ENCODE measurements at regions not wholly inside any gene's neighbourhood (a gene's known extent, or its start where the extent isn't known, plus 50 kb on each side); places are given as distances from the start of the nearest gene placed in this dataset.

- no peaks in the 10 kb centered on the region for H3K4me1 ChIP-seq (ENCODE audit: insufficient read depth, low read length, severe bottlenecking)
- no peak overlapping the region for H3K9ac ChIP-seq (ENCODE audit: low read length)
- no peak overlapping the region for H3K4me3 ChIP-seq (ENCODE audit: low read depth, low read length, poor library complexity, severe bottlenecking)
- no peak overlapping the region for H3K4me2 ChIP-seq (ENCODE audit: low read length)
- no peak for TF ChIP-seq EZH2 (IDR thresholded peaks at IDR 0.05; ENCODE audit: borderline replicate concordance, low read length)
- TF ChIP-seq CTCF (IDR thresholded peaks at IDR 0.05; ENCODE audit: low read length) = no peak
- H3K79me2 ChIP-seq (ENCODE audit: insufficient read depth, low read length) = no peaks in the 10 kb centered on the region
- no peaks in the 10 kb centered on the region for H3F3A ChIP-seq (ENCODE audit: insufficient read depth, low read length)
- no peaks in the 10 kb centered on the region for H3K36me3 ChIP-seq (ENCODE audit: insufficient read depth, low read length)
- H2AFZ ChIP-seq (ENCODE audit: low read length) = no peak overlapping the region
- no peaks in the 10 kb centered on the region for H3K9me2 ChIP-seq (ENCODE audit: low read depth, low read length)
- H3K27ac ChIP-seq (ENCODE audit: low read depth, low read length, poor library complexity, severe bottlenecking) = no peak overlapping the region
- H3K27me3 ChIP-seq (ENCODE audit: insufficient read depth, low read length) = no peaks in the 10 kb centered on the region
- H3K9me3 ChIP-seq (ENCODE audit: low read length) = no peaks in the 10 kb centered on the region
- H4K20me1 ChIP-seq (ENCODE audit: insufficient read depth, low read length) = no peaks in the 10 kb centered on the region
Measured at GRCh38 chrX:45846328-45846727, 645.7 kb upstream of the DIPK2B start.

- Histone ChIP-seq H3K36me3 (ENCODE audit: insufficient read depth, low read length) (no peaks in the 10 kb centered on the region), H3K4me3 (ENCODE audit: low read depth, low read length, poor library complexity, severe bottlenecking) (no peak overlapping the region), H3F3A (ENCODE audit: insufficient read depth, low read length) (no peaks in the 10 kb centered on the region), H3K9me2 (ENCODE audit: low read depth, low read length) (no peaks in the 10 kb centered on the region), H3K27me3 (ENCODE audit: insufficient read depth, low read length) (no peaks in the 10 kb centered on the region), H3K4me1 (ENCODE audit: insufficient read depth, low read length, severe bottlenecking) (no peaks in the 10 kb centered on the region), H3K9me3 (ENCODE audit: low read length) (no peaks in the 10 kb centered on the region), H2AFZ (ENCODE audit: low read length) (no peak overlapping the region), H4K20me1 (ENCODE audit: insufficient read depth, low read length) (no peaks in the 10 kb centered on the region), H3K4me2 (ENCODE audit: low read length) (no peak overlapping the region), H3K9ac (ENCODE audit: low read length) (no peak overlapping the region), H3K79me2 (ENCODE audit: insufficient read depth, low read length) (no peaks in the 10 kb centered on the region), H3K27ac (ENCODE audit: low read depth, low read length, poor library complexity, severe bottlenecking) (no peak overlapping the region)
- no peak for TF ChIP-seq CTCF (IDR thresholded peaks at IDR 0.05; ENCODE audit: low read length)
- no peak for TF ChIP-seq EZH2 (IDR thresholded peaks at IDR 0.05; ENCODE audit: borderline replicate concordance, low read length)
Measured at GRCh38 chrX:45845142-45845541, 644.5 kb upstream of the DIPK2B start.

DNA sequence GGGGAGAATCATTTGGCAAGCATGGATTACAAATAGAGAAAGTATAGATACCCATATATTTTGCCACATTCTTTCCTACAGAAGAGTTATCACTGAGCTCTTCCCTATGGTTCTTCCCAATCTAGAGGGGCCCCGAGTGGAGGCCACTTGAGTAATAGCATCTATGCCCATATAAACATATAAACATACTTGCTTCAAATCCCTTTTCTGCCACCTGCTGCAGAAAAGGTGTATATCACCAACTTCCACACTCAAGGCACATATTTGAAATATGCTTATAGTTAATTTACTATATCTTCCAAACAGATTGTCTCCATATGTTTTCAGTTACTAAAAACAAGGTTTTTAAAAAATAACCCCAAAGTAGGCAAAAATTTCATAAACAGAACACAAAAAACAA, 642.8 kb upstream of the DIPK2B start:
- H3K36me3 ChIP-seq (ENCODE audit: insufficient read depth, low read length) = no peaks in the 10 kb centered on the region
- no peak overlapping the region for H3K27ac ChIP-seq (ENCODE audit: low read depth, low read length, poor library complexity, severe bottlenecking)
- no peaks in the 10 kb centered on the region for H3K9me2 ChIP-seq (ENCODE audit: low read depth, low read length)
- no peak overlapping the region for H2AFZ ChIP-seq (ENCODE audit: low read length)
- H3K79me2 ChIP-seq (ENCODE audit: insufficient read depth, low read length) = no peaks in the 10 kb centered on the region
- H3K9me3 ChIP-seq (ENCODE audit: low read length) = no peaks in the 10 kb centered on the region
- H3F3A ChIP-seq (ENCODE audit: insufficient read depth, low read length) = no peaks in the 10 kb centered on the region
- no peaks in the 10 kb centered on the region for H4K20me1 ChIP-seq (ENCODE audit: insufficient read depth, low read length)
- no peak for TF ChIP-seq EZH2 (IDR thresholded peaks at IDR 0.05; ENCODE audit: borderline replicate concordance, low read length)
- TF ChIP-seq CTCF (IDR thresholded peaks at IDR 0.05; ENCODE audit: low read length) = no peak
- H3K9ac ChIP-seq (ENCODE audit: low read length) = no peak overlapping the region
- no peaks in the 10 kb centered on the region for H3K27me3 ChIP-seq (ENCODE audit: insufficient read depth, low read length)
- H3K4me1 ChIP-seq (ENCODE audit: insufficient read depth, low read length, severe bottlenecking) = no peaks in the 10 kb centered on the region
- H3K4me2 ChIP-seq (ENCODE audit: low read length) = no peak overlapping the region
- no peak overlapping the region for H3K4me3 ChIP-seq (ENCODE audit: low read depth, low read length, poor library complexity, severe bottlenecking)

Measured in OCI-LY1 (cell line).